SK-N-SH (cell line): ENCODE measurements at regions not wholly inside any gene's neighbourhood (a gene's known extent, or its start where the extent isn't known, plus 50 kb on each side); places are given as distances from the start of the nearest gene placed in this dataset.

Experiments used
- CTCF ChIP-seq: fragments of 200-600 bp; sonication (generic); IDR thresholded peaks from 2 replicates; pipeline ENCODE4 v1.6.1; 2017; ENCODE audit warnings: antibody characterized with exemption, mild to moderate bottlenecking, moderate library complexity
- ELF1 ChIP-seq: IDR thresholded peaks from 2 replicates; pipeline ENCODE4 v1.4.0; 2012
- FOSL2 ChIP-seq: IDR thresholded peaks from 2 replicates; pipeline ENCODE4 v1.4.0; 2012; ENCODE audit warnings: low read depth, mild to moderate bottlenecking, moderate library complexity, borderline replicate concordance
- FOXM1 ChIP-seq: IDR thresholded peaks from 2 replicates; pipeline ENCODE4 v1.4.0; 2012; ENCODE audit warnings: low read depth, mild to moderate bottlenecking
- GABPA ChIP-seq: IDR thresholded peaks from 2 replicates; pipeline ENCODE4 v1.4.0; 2012; ENCODE audit warnings: low read depth, mild to moderate bottlenecking
- IRF3 ChIP-seq: fragments of 150-350 bp; IDR thresholded peaks from 2 replicates; pipeline ENCODE4 v1.6.1; 2016; ENCODE audit warnings: mild to moderate bottlenecking, low read depth, low read length
- JUND ChIP-seq: IDR thresholded peaks from 2 replicates; pipeline ENCODE4 v1.4.0; 2012
- REST ChIP-seq: IDR thresholded peaks from 2 replicates; pipeline ENCODE4 v1.6.1; 2012; ENCODE audit warnings: mild to moderate bottlenecking, low read depth, low read length, moderate library complexity
- TAF1 ChIP-seq: IDR thresholded peaks from 2 replicates; pipeline ENCODE4 v1.6.1; 2012; ENCODE audit warnings: low read depth, mild to moderate bottlenecking, low read length, moderate library complexity, borderline replicate concordance
- ZBTB33 ChIP-seq: IDR thresholded peaks from 2 replicates; pipeline ENCODE4 v1.4.0; 2012; ENCODE audit warnings: low read depth, borderline replicate concordance

- no peak for TF ChIP-seq CTCF
- no peak for TF ChIP-seq FOXM1
- TF ChIP-seq IRF3 = no peak
- no peak for TF ChIP-seq JUND
- no peak for TF ChIP-seq TAF1
- TF ChIP-seq ZBTB33 = no peak
- TF ChIP-seq GABPA = no peak
- TF ChIP-seq REST = no peak
- TF ChIP-seq ELF1 = no peak
- TF ChIP-seq FOSL2 = no peak
Measured at GRCh38 chr3:18789734-18790133, 358.6 kb upstream of the KCNH8 start.
